ENCODE measurements at regions not wholly inside any gene's neighbourhood (a gene's known extent, or its start where the extent isn't known, plus 50 kb on each side); places are given as distances from the start of the nearest gene placed in this dataset.

DNA sequence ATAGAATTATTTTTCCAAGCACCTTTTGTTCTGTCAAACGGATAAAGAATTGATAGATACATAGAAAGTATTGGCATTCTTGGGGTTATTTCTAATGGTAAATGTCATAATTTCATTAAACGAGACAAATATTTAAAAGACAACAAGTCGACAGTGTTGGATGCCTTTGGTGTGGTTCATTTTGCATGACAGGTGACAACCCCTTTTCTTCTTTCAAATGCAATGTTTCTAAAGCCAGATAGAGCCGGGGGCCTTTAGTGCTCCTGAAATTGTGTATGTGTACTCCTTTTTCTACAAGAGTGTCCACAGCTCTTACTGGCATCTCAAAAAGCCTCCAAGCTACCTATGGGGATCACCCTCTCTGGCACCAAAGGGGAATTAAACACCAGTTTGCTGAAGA, 350.8 kb upstream of the ID2 start:
- Histone ChIP-seq H3K4ac (ENCODE audit: low read depth, low read length) (no peak overlapping the region), H4K91ac (ENCODE audit: insufficient read length, low read depth, low read length) (no peak overlapping the region), H4K5ac (ENCODE audit: insufficient read length, low read depth, low read length) (no peak overlapping the region), H3K23ac (ENCODE audit: insufficient read length, low read depth, low read length) (no peak overlapping the region), H3T11ph (ENCODE audit: low read length) (no peak overlapping the region), H3K79me1 (ENCODE audit: insufficient read depth, low read depth, low read length, poor library complexity, severe bottlenecking) (no peaks in the 10 kb centered on the region), H4K20me1 (ENCODE audit: control insufficient read depth, insufficient read depth, insufficient read length) (no peaks in the 10 kb centered on the region), H3K23me2 (ENCODE audit: insufficient read length, low read depth, low read length, poor library complexity, severe bottlenecking) (no peaks in the 10 kb centered on the region), H3K18ac (ENCODE audit: insufficient read length, low read depth, low read length) (no peak overlapping the region), H3K56ac (ENCODE audit: insufficient read length, low read depth, low read length) (no peak overlapping the region), H2AFZ (ENCODE audit: low read length) (no peak overlapping the region), H3K14ac (ENCODE audit: insufficient read depth, low read length) (no peak overlapping the region), H2AK5ac (ENCODE audit: insufficient read length, low read length) (no peak overlapping the region), H3K9me3 (ENCODE audit: control insufficient read depth, low read depth, low read length) (no peaks in the 10 kb centered on the region), H2BK5ac (ENCODE audit: insufficient read length, low read length) (no peak overlapping the region), H3K27me3 (ENCODE audit: insufficient read depth, low read length) (no peaks in the 10 kb centered on the region), H2BK120ac (ENCODE audit: low read depth, low read length, poor library complexity, severe bottlenecking) (no peak overlapping the region), H3K4me2 (ENCODE audit: insufficient read depth, insufficient read length, low read length) (no peak overlapping the region), H2BK20ac (ENCODE audit: low read depth, low read length, poor library complexity, severe bottlenecking) (no peak overlapping the region), H3K9ac (ENCODE audit: extremely low read depth, insufficient read length, low read length) (no peak overlapping the region), H3K79me2 (ENCODE audit: insufficient read depth, low read length) (no peaks in the 10 kb centered on the region), H4K8ac (replicated peaks; ENCODE audit: insufficient read length, low read depth, low read length) (no peak overlapping the region), H3K4me1 (ENCODE audit: insufficient read depth, low read length) (0 out of 2 replicates have a peak, but pooled peaks cover 6% of the 10 kb centered on the region), H3K27ac (ENCODE audit: insufficient read length, low read depth, low read length) (no peak overlapping the region), H2BK12ac (ENCODE audit: insufficient read length, low read depth, low read length) (no peak overlapping the region), H2BK15ac (ENCODE audit: low read depth, low read length) (no peak overlapping the region)
- Mint-ChIP-seq H3K36me3 (ENCODE audit: insufficient read depth in 1 of 3, low read depth in 3 of 3) (peaks cover 0 to 7% (median 3%) of the 10 kb centered on the region in 3 experiments; a peak in 2 of 7 replicates), H3K27ac (no peak overlapping the region), H3K4me1 (peaks cover 12 to 16% of the 10 kb centered on the region in 2 experiments), H3K4me3 (no peak overlapping the region), H3K9me3 (peaks cover 4% of the 10 kb centered on the region in 2 experiments; a peak in 3 of 5 replicates), H3K27me3 (ENCODE audit: low read depth) (no peaks in the 10 kb centered on the region)
- no peak for DNase-seq
- WGBS (ENCODE audit: extremely low coverage, insufficient read length, low lambda C conversion rate), result no CpG with 5 or more reads among the region's 4 CpGs
- TF ChIP-seq, protein P1, sequence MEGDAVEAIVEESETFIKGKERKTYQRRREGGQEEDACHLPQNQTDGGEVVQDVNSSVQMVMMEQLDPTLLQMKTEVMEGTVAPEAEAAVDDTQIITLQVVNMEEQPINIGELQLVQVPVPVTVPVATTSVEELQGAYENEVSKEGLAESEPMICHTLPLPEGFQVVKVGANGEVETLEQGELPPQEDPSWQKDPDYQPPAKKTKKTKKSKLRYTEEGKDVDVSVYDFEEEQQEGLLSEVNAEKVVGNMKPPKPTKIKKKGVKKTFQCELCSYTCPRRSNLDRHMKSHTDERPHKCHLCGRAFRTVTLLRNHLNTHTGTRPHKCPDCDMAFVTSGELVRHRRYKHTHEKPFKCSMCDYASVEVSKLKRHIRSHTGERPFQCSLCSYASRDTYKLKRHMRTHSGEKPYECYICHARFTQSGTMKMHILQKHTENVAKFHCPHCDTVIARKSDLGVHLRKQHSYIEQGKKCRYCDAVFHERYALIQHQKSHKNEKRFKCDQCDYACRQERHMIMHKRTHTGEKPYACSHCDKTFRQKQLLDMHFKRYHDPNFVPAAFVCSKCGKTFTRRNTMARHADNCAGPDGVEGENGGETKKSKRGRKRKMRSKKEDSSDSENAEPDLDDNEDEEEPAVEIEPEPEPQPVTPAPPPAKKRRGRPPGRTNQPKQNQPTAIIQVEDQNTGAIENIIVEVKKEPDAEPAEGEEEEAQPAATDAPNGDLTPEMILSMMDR (conservative IDR thresholded peaks at IDR 0.05), result no peak

All from H9 (cell line).